Astrocyte (in vitro differentiated cells and primary cell): ENCODE measurements at regions not wholly inside any gene's neighbourhood (a gene's known extent, or its start where the extent isn't known, plus 50 kb on each side); places are given as distances from the start of the nearest gene placed in this dataset.

ENCODE experiments used
- DNase-seq: peaks from one replicate; pipeline ENCODE4 v3.0.0-alpha.2; 2010; ENCODE audit warnings: low read depth
- FAIRE-seq: peaks from 2 replicates; lab custom pipeline; 2011; peaks lifted over from hg19 to GRCh38; lab: Jason Lieb, UNC
- H2AFZ ChIP-seq: 2 replicates; pipeline ENCODE4 v1.6.0; 2012; ENCODE audit warnings: low read depth, low read length, inconsistent platforms
- H3K27ac ChIP-seq: 2 replicates; pipeline ENCODE4 v1.5.1; 2011; ENCODE audit warnings: low read depth, low read length, inconsistent platforms
- H3K27me3 ChIP-seq: 2 replicates; pipeline ENCODE4 v1.6.0; 2011; ENCODE audit warnings: low read length, inconsistent platforms; ENCODE audit not compliant: insufficient read depth
- H3K36me3 ChIP-seq: 2 replicates; pipeline ENCODE4 v1.5.1; 2011; ENCODE audit warnings: low read length, inconsistent platforms; ENCODE audit not compliant: insufficient read depth
- H3K4me1 ChIP-seq: 2 replicates; pipeline ENCODE4 v1.5.1; 2011; ENCODE audit warnings: low read length, inconsistent platforms; ENCODE audit not compliant: insufficient read depth
- H3K4me2 ChIP-seq: 2 replicates; pipeline ENCODE4 v1.6.0; 2012; ENCODE audit warnings: low read length, inconsistent platforms
- H3K4me3 ChIP-seq: 2 replicates; pipeline ENCODE4 v1.5.1; 2011; ENCODE audit warnings: low read depth, mild to moderate bottlenecking, low read length, inconsistent platforms; ENCODE audit not compliant: insufficient read depth
- H3K79me2 ChIP-seq: 2 replicates; pipeline ENCODE4 v1.6.0; 2012; ENCODE audit warnings: mild to moderate bottlenecking, low read length, inconsistent platforms; ENCODE audit not compliant: insufficient read depth
- H3K9ac ChIP-seq: 2 replicates; pipeline ENCODE4 v1.6.0; 2012; ENCODE audit warnings: mild to moderate bottlenecking, low read length, inconsistent platforms
- H3K9me3 ChIP-seq: 2 replicates; pipeline ENCODE4 v1.5.1; 2012; ENCODE audit warnings: low read depth, mild to moderate bottlenecking, low read length, inconsistent platforms; ENCODE audit not compliant: insufficient read depth
- H4K20me1 ChIP-seq: 2 replicates; pipeline ENCODE4 v1.6.0; 2012; ENCODE audit warnings: low read length, inconsistent platforms; ENCODE audit not compliant: insufficient read depth
- H3K27ac Mint-ChIP-seq: one replicate; pipeline ENCODE4 v1.8.0; 2021; ENCODE audit warnings: mild to moderate bottlenecking, mixed read lengths; ENCODE audit not compliant: unreplicated experiment
- H3K27me3 Mint-ChIP-seq: one replicate; pipeline ENCODE4 v1.8.0; 2021; ENCODE audit warnings: low read depth, mixed read lengths; ENCODE audit not compliant: unreplicated experiment
- H3K36me3 Mint-ChIP-seq: one replicate; pipeline ENCODE4 v1.8.0; 2021; ENCODE audit warnings: low read depth, mixed read lengths; ENCODE audit not compliant: unreplicated experiment
- H3K4me1 Mint-ChIP-seq: one replicate; pipeline ENCODE4 v1.8.0; 2021; ENCODE audit warnings: low read depth, mixed read lengths; ENCODE audit not compliant: unreplicated experiment
- H3K4me3 Mint-ChIP-seq: one replicate; pipeline ENCODE4 v1.8.0; 2021; ENCODE audit warnings: mild to moderate bottlenecking, moderate library complexity, mixed read lengths; ENCODE audit not compliant: unreplicated experiment
- H3K9me3 Mint-ChIP-seq: one replicate; pipeline ENCODE4 v1.8.0; 2021; ENCODE audit warnings: mild to moderate bottlenecking, mixed read lengths; ENCODE audit not compliant: unreplicated experiment
- CTCF ChIP-seq: IDR thresholded peaks from 2 replicates; pipeline ENCODE4 v1.5.1; 2011; ENCODE audit warnings: low read depth, mild to moderate bottlenecking, inconsistent platforms, low read length, moderate library complexity; ENCODE audit not compliant: insufficient read depth
- EZH2 ChIP-seq: IDR thresholded peaks from 2 replicates; pipeline ENCODE4 v1.6.1; 2012; ENCODE audit warnings: mild to moderate bottlenecking, low read length, inconsistent platforms; ENCODE audit not compliant: insufficient read depth

- FAIRE-seq = no peak
- Histone ChIP-seq H3K9ac (no peak overlapping the region), H3K27me3 (no peaks in the 10 kb centered on the region), H3K4me2 (no peak overlapping the region), H3K4me3 (no peak overlapping the region), H4K20me1 (no peaks in the 10 kb centered on the region), H3K9me3 (no peaks in the 10 kb centered on the region), H3K36me3 (no peaks in the 10 kb centered on the region), H2AFZ (no peak overlapping the region), H3K4me1 (no peaks in the 10 kb centered on the region), H3K27ac (no peak overlapping the region), H3K79me2 (no peaks in the 10 kb centered on the region)
- TF ChIP-seq CTCF (no peak), EZH2 (no peak)
- H3K27ac Mint-ChIP-seq = no peak overlapping the region
- no peak for DNase-seq
- H3K4me1 Mint-ChIP-seq = no peaks in the 10 kb centered on the region
- no peaks in the 10 kb centered on the region for H3K36me3 Mint-ChIP-seq
- no peaks in the 10 kb centered on the region for H3K9me3 Mint-ChIP-seq
- H3K27me3 Mint-ChIP-seq = no peaks in the 10 kb centered on the region
- H3K4me3 Mint-ChIP-seq = no peak overlapping the region
These were observed 743.4 kb upstream of the CTNND2 start for GRCh38 chr5:12647613-12648012.

- H3K4me3 Mint-ChIP-seq = no peak overlapping the region
- FAIRE-seq = no peak
- Histone ChIP-seq H4K20me1 (no peaks in the 10 kb centered on the region), H3K4me2 (no peak overlapping the region), H3K4me3 (no peak overlapping the region), H2AFZ (no peak overlapping the region), H3K36me3 (no peaks in the 10 kb centered on the region), H3K79me2 (no peaks in the 10 kb centered on the region), H3K27me3 (no peaks in the 10 kb centered on the region), H3K4me1 (no peaks in the 10 kb centered on the region), H3K9ac (no peak overlapping the region), H3K9me3 (no peaks in the 10 kb centered on the region), H3K27ac (no peak overlapping the region)
- no peak for TF ChIP-seq EZH2
- TF ChIP-seq CTCF = no peak
- H3K4me1 Mint-ChIP-seq = no peaks in the 10 kb centered on the region
- no peaks in the 10 kb centered on the region for H3K27me3 Mint-ChIP-seq
- H3K36me3 Mint-ChIP-seq = no peaks in the 10 kb centered on the region
- no peaks in the 10 kb centered on the region for H3K9me3 Mint-ChIP-seq
- H3K27ac Mint-ChIP-seq = no peak overlapping the region
- DNase-seq = no peak
These were observed 741.3 kb upstream of the CTNND2 start for GRCh38 chr5:12645582-12645981.

GRCh38 chr5:12636209-12636608 is 732.0 kb upstream of the CTNND2 start:
- TF ChIP-seq CTCF (no peak), EZH2 (no peak)
- H3K9me3 ChIP-seq = no peaks in the 10 kb centered on the region
- no peaks in the 10 kb centered on the region for H4K20me1 ChIP-seq
- no peak overlapping the region for H3K27ac ChIP-seq
- H2AFZ ChIP-seq = no peak overlapping the region
- H3K9ac ChIP-seq = no peak overlapping the region
- no peak for DNase-seq
- no peak overlapping the region for H3K4me3 ChIP-seq
- no peaks in the 10 kb centered on the region for H3K79me2 ChIP-seq
- H3K4me3 Mint-ChIP-seq = no peak overlapping the region
- H3K27ac Mint-ChIP-seq = no peak overlapping the region
- no peaks in the 10 kb centered on the region for H3K9me3 Mint-ChIP-seq
- no peak overlapping the region for H3K4me2 ChIP-seq
- no peaks in the 10 kb centered on the region for H3K27me3 Mint-ChIP-seq
- no peaks in the 10 kb centered on the region for H3K27me3 ChIP-seq
- H3K36me3 Mint-ChIP-seq = no peaks in the 10 kb centered on the region
- H3K4me1 ChIP-seq = no peaks in the 10 kb centered on the region
- H3K36me3 ChIP-seq = no peaks in the 10 kb centered on the region
- no peak for FAIRE-seq
- no peaks in the 10 kb centered on the region for H3K4me1 Mint-ChIP-seq
